Activated CD4-positive, alpha-beta T cell treated with anti-CD3 and anti-CD28 coated beads, Interleukin-2, amount 50 U/mL, for 16 hours (primary cell): ENCODE measurements at regions not wholly inside any gene's neighbourhood (a gene's known extent, or its start where the extent isn't known, plus 50 kb on each side); places are given as distances from the start of the nearest gene placed in this dataset.

Source experiments
- DNase-seq: peaks from one replicate; pipeline ENCODE4 v3.0.0-alpha.2; 2020

DNA sequence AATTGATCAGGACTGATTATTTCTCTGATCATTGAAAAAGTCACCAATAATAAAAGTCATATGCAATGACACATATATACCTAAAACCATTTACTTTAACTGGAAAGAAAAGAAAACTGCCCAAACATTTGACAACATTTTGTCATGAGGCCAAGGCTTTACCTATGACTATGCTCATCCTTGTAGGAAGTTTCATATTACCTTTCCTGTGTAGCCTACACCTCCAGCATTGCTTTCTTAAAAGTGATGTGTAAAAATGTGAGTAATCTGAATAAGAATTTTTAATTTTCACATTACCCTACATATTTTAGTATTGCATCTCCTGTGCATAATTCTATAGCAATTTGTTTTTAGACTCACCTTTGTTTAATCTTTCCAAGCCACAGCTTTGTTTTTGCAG is 419.8 kb upstream of the FIGN start:
- no peak for DNase-seq

DNA sequence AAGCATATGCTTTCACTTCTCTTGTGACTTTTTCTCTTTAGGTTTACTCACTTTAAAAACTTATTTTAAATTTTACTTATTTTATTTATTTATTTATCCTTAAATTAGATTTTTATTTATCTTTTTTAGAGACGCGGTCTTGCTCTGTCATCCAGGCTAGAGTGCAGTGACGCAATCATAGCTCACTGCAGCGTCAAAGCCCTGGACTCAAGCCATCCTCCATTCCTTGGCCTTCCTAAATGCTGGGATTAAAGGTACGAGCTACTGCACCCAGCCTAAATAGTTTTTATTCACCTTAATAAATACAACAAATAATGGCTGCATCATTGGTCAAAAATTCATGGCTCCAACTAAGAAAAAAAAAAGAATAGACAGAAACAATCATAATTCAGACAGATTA is 415.7 kb upstream of the FIGN start:
- DNase-seq = no peak

DNA sequence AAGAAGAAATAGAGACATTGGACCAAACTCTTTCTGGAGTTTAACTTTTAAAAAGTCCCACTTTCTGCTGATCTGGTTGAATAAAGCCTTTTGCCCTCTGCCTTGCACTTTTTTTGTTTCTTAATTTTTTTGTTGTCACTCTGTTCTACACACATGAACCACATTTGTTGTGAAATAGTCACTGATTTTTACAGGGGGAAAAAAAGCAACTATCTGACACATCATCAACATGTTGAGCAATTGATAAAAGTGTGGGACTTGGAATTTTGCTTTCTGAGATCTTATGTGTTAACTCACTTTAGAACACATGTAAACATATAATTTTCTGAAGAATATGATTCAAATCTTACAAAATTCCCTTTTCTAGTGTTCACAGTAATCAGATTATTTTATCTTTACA is 414.8 kb upstream of the FIGN start:
- DNase-seq = no peak

DNA sequence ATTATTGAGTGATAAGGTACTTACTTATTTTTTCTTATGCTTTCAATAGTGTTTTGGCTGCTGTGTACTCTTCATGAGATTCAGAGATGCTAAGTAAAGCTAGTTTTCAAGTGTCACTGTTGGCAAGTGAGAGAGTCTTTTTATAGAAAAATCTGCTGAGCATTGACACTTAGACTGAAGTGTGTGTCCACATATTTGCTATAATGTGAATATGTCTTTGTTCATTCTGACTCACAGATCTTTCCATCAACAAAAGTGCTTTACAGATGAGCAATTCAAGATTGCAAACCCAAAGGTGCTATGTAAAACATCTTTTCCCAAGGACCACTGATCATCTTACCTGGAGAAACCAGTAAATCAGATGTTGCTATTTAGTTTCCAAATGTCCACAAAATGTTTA is 410.6 kb upstream of the FIGN start:
- no peak for DNase-seq

DNA sequence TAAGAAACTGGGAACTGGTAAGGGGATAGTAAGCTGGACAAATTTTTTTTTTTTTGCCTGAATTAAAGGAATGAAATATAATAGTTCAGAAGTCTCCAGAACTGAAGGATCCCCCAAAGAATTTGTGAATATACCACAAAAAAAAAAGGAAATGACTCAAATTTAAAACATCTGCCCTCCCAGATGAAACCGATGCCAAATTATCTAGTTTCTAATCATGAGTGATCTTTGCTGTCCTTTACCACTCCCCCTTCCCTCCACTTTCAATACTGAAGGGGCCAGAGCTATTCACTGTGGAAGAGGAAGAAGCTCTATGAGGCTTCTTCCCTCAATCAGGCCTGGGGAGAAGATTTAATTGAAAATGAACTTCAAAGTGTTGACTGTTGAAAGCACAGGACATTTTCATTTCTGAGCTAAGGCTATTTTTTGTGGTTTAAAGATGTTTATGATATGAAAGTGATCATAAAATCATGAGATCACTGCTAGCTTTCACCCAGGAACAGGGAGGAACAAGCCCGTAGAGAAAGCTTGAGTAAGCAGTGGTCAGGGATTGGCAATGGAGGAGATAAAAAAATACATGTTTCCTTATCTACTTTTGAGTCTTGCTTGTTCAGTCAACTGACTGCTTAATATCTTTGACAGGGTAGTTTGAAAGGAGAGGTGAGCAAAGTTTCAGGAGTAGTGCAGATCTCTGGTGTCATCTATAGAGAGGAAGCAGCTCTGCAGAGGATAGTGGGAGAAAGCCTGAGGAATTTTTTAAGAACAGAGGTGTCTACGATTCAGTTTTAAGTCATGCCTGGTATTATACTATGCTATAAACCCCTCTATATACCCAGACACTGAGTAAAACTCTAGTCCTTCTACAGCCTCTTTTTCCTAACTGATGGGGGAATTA is 409.5 kb upstream of the FIGN start:
- no peak for DNase-seq

DNA sequence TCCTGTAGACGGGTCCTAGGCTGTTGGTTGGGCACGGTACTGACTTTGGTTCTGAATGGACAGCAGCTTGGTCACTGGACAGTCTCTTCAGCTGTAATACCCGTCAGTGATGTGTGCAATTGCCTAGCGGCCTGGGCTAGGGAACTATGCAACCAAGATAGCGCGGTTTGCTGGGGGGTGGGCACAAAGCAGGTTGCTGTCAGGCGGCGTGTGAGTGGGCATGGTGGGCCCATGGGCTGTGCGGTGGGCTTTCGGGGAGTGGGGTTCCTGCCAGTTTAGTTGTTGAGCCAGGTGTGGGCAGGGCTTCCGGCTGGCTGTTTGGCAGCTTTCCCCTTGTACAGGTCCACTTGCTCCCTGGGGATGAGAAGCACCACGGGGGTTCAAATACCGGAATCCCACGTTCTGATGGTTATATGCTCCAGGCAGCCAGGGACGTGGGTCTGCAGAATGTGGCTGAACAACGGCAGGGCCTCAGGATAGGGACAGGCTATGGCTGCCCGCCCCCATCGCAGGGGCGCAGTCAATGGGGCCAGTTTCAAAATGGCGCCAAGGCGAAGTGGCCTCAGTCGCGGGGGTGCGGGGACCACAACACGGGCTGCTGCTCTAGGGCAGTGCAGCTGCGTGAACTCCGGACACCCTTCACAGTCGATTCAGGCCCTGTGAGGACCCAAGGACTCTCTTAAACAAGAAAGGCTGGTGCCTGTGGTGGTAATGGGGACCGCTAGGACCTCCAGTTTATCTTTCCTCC is 407.5 kb upstream of the FIGN start:
- no peak for DNase-seq

DNA sequence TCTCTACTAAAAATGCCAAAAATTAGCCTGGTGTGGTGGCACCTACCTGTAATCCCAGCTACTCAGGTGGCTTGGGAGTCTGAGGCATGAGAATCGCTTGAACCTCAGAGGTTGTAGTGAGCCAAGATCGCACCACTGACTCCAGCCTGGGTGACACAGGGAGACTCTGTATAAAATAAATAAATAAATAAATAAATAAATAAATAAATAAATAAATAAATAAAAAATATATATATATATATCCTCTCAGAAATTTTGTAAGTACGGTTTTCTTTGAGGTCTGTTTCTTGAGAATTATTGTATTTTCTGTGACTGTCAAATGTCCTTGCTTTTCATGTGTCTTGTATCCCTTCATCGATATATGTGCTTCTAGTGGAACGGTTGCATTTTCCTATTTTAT is 406.9 kb upstream of the FIGN start:
- no peak for DNase-seq

DNA sequence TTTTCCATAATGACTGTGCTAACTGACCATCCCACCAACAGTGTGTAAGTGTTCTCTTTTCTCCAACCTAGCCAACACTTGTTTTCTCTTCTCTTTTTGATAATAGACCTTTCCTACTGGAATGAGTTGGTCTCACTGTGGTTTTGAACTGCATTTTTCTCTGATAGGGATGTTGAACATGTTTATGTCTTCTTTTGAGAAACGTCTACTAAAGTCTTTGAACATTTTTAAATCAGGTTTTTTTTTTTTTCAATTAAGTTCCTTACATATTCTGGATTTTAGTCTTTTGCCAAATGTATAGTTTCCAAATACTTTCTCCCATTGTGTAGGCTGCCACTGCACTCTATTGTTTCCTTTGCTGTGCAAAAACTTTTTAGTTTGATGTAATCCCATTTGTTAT is 405.5 kb upstream of the FIGN start:
- DNase-seq = no peak

DNA sequence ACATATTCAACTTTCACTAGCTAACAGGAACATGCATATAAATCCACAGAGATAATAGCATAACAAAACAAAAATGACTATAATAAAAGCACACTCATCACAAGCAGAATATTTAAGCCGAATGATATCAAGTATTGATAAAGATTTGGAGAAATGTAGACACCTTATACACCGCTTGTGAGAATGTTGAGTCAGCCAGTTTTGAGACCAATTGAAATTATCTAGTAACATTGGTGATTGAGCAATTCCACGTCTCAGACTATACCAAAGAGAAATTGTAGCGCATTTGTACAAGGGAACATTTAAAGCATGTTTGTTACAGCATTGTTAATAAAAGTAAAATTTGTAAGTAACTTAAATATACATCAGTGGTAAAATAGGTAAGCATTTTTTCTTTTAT is 402.9 kb upstream of the FIGN start:
- DNase-seq = no peak

DNA sequence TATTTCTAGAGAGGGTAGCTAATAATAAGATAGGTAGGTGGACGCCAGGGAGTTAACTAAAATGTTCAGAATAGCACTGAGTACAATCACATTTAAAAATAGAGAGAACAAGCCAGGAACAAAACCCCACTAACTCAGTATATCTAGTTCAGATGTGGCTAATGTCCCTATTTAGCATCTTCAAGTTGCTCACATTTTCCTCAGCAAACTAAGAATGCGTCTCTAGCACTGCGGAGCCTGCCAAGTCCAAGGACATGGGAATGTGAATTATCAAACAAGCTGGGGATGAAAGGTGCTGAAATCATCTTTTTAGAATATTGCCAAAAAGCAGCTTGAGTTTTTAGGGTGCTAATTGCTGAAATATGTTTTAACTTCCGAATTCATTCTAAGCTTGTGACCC is 398.5 kb upstream of the FIGN start:
- DNase-seq = no peak

DNA sequence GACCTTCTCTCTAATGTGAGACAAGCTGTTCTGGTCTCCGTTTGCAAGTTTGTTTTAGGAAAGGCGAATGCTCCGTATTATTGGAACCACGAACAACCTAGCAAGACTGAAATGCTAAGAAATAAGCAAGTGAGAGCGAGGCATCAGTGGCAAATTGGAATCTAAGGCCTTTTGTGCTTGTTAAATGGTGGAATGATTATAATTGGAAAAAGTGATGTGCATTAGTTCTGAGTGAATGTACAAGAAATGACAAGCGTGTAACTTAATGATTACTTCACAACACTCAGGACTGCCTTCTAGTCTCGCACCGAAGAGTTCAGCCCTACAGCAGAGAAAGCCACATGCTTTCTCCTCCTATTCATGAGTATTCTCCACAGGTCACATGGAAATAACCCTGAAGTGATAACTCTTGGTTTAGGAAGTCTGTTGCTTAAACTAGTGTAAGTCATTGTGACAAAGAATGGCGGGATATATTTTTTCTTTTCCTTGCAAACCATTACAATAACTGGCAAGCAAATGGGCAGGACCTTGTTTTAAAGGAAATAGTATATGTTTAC is 392.2 kb upstream of the FIGN start:
- no peak for DNase-seq

DNA sequence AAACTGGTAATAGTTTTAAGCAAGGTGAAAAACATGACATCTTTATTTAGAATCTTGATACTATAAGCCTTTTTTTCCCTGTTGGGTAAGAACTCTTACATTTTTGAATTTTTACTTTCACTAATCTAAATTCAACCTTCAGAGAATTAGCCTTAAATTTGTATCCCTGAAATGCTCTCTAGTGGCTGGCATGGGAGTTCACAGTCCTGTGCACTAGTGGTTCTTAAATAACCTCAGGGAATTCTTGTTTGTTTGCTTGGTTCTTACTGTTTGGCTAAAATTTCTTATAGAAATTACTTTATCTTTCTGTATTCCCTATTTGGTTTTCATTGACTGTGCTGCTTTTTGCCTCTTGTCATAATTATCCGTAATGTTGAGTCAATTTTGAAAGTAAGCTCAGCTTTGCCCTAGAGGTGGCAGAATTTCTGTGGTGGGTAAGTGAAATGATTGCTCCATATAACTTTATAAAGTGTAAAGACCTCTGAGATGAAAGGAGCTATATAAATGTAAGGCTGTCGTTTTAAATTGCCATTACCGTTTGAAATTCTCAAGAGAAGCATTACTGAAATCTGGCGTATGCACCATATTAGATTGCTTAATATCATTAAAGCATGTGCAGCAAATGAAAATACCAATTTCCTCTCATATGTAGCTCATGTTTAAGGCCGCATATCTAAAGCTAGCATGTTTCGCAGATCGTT is 391.3 kb upstream of the FIGN start:
- no peak for DNase-seq

DNA sequence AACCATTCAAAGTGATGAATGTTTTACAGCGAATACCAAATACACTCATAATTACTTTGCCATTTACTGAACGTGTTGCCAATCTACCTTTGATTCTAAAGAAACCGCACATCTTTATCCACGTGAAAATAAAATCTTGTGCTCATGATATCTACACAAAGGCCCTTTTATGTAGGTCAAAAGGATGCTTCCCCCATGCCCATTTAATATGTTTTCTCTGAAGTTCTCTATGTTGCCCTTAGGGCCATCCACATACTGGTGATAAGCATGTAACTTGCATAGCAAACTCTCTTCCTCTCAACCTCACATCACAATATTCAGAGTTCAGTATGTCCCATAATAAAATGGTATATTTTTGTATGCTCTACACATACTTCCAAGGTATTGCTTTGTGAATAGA is 380.0 kb upstream of the FIGN start:
- no peak for DNase-seq

DNA sequence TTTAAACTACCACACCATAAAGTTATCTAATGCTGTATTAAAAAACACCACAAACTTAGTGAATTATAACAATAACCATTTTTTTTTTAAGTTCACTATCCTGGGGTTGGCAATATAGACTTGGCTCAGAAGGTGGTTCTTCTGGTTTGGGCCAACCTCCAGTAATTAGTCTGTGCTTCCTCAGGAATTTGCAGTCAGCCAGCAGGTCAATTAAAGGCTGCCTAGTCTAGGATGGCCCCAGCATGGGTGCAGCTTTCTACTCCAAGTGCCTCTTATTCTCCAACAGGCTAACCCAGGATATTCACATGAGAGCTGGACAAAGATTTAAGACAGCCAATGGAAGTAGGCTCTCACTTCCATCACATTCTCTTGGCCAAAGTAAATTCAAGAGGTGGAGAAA is 379.1 kb upstream of the FIGN start:
- DNase-seq = no peak

DNA sequence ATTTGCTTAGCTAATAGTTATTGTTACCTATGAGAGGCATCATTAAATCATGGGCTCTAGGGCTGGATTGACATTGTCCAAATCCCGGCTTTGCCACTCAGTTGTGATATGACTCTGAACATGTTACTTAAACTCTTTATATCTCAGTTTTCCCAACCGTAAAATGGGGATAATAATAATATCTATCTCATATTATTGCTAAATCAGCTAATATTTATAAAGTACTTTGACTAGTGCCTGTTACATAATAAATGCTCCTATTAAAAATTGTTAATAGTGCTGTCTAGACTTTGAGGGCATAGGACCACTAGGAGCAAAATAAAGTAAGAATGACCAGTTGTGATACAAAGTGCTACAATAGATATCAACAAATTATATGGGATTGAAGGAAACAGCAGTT is 376.3 kb upstream of the FIGN start:
- no peak for DNase-seq

DNA sequence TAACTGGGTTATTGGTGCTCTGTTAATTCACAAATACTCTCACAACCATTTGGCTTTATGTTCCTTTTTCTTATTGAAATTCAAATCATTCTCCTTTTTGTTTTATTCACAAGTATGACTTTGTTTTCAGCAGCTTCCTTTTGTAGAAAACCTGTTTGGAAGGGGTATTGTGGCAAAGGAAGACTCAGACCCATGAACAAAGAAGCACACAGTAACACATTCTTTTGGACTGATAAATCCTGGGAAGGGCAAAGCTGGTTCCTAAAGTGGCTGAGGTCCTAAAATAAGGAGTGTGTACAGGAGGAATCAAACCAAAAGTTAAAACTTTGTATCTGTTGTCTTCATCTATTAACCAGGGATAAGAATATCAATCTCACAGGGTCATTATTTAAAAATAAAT is 374.7 kb upstream of the FIGN start:
- no peak for DNase-seq

DNA sequence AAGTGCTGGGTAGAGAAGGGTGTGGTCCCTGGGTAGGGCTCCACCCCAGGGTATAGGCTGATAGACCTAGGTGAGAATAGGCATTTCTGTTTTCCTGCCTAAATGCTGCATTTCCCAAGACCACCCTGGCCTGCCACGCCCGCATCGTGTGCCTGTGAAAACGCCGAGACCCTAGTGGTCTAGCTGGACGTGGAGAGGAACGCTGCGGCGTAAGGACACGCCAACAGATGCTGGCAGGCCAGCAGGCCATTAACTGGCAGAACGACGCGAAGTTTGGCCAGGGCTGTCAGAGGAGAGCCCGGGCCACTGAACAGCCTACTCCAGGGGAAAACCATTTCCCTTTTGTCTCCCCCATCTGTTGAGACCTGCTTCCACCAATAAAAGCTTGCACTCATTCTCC is 373.2 kb upstream of the FIGN start:
- DNase-seq = no peak

DNA sequence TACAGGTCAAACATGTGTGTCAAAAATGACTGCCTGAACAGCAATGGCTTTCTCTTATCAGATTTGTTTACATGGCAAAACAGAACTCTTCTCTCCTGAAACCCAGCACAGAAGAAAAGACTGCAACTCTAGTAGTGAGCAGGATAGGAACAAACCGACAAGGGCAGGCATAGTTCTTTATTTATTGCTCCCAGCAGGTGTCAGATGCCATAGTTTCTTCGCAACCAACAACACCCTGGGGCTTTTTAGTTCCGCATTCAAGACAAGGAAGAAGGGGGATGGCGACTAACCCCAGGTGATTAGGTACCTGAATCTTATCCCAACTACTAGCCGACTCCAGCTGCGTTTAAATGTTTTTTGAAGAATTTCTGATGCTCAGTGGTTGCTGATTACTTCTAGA is 367.5 kb upstream of the FIGN start:
- DNase-seq = no peak

DNA sequence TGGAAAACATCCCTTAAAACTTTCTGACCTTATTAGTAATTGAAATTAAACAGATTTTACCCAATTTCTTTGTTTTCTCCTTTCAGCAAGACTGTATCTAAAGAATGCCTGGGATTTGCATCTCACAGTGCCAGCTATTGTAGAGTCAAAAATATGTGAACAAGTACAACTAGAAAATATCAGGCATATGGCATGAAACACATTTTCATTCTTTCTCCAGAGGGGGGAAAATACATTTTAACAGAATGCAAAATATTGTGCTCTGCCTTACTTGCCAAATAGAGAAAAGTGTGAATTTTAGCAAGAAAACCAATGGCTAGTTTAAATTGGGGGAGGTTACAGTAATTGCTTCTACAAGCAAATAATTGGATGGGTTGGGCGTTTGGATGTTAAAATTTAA is 366.6 kb upstream of the FIGN start:
- no peak for DNase-seq

DNA sequence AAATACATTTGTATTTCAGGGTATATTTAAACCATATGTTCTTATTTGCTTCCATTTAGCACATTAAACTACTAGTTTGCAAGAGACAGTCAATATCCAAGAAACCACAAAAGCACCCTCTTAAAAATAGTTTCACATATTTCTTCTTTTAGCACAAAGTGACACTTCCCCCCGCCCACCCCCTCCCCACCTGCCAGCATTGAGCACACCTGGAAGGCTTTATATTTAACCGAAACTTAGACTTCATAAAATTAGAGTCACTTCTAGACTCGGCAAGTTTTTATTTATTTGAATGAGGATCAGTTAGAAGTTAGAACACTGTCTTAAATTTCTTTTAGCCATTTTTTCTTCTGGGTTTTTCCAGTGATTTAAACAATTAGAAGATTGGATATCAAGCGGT is 355.9 kb upstream of the FIGN start:
- no peak for DNase-seq

DNA sequence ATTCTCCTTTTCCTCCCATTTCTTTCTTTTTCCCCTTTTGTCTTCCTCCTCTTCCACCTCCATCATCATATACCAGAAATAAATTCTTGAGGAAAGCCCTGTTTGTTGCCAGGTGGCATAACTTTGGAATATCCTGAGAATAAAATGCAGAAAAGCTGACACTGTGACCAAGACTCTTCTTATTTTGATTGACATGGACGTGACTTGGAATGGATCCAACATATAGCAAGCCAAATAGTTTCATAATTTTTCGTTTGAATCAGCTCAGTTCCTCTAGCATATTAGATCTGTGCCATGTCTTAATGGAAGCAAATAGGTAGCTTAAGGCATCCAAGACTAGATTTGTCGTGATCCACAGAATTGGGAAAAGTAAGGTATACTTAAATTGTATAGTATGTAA is 354.7 kb upstream of the FIGN start:
- no peak for DNase-seq

DNA sequence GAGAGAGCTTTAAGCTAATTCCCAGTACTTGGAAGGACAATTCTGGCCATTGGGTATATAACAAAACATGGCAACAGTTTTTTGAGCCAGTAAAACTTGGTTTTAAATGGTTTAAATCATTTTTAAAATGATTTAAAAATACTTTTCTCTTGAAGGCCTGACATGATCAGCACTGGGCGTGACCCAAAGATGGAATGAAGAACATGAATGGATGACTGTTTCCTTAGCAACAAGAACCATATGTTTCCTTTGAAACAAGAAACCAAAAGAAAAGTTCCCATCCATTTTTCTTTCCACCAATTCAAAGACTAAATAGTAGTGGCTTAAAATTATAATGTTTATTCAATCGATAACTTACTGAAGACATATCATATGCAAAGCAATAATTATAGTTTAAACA is 348.3 kb upstream of the FIGN start:
- no peak for DNase-seq

DNA sequence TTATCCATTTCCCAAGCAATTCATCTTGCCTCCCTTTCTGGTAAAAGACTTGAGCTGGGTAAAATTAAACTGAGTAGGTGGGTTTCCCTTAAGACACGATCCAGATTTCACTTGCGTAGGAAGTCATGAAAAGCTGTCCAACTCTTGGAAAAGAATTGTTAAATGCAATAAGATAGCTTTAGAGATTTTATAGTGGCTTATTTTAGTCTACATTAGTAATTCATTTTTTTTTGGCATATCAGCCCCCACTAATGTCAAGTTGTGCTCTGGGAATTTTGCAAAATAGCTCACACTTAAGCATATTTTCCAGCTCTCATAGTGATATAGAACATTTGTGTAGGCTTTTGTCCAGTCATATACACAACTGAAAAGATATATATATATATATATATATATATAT is 344.7 kb upstream of the FIGN start:
- no peak for DNase-seq

DNA sequence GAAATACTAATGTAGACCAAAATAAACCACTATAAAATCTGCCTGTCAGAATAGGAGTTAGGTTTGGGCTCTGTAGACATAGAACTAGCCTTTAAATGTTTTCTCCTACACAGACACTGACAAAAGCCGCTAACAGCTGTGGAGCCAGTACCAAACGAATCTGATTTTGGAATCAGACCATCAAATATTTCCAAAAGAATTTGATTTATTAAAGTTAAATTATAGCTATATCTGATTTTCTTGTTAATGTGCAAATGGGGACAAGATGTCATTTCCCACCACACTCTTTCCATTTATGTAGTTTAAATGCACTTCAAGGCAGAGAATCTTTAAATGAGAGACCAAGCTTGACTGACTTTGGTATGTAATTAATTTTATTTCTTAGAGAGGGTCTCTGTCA is 343.4 kb upstream of the FIGN start:
- DNase-seq = no peak
